ACHN (cell line): ENCODE measurements at regions not wholly inside any gene's neighbourhood (a gene's known extent, or its start where the extent isn't known, plus 50 kb on each side); places are given as distances from the start of the nearest gene placed in this dataset.
"Not testable (repeated sequence)": the region's sequence is repeated elsewhere in the genome, so short reads cannot be mapped to it uniquely, and the experiment has no call there.

Experiments
- DNase-seq: peaks from one replicate; pipeline ENCODE4 v3.0.0-alpha.2; 2015
- in situ Hi-C: cut with HindIII; loops from 2 replicates; pipeline ENCODE4 v1.10.0; 2017; ENCODE audit warnings: low sequenced_read_pairs, low pct_ligation_motif_present, low pct_unique_long_range_greater_than_20kb

DNA sequence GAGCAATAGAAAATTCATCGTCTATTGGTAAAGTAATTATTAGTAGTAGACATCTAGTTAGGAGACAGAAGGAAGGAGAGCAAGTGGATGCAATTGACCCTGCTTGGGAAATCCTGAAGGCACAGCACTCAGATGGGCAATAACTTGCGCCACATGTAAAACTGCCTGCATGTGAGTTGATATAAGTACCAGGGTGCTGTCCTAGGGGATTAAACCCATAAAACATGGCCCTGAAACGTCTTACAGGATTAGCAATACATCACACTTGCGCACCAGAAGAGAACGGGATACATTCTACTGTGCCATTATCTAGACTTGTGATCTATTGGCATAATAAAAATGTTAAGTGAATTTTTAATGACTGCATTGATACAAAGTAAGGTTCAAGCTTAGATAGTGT, 277.5 kb upstream of the LYPLAL1 start:
- no peak for DNase-seq
- in situ Hi-C loops: no loop called here

DNA sequence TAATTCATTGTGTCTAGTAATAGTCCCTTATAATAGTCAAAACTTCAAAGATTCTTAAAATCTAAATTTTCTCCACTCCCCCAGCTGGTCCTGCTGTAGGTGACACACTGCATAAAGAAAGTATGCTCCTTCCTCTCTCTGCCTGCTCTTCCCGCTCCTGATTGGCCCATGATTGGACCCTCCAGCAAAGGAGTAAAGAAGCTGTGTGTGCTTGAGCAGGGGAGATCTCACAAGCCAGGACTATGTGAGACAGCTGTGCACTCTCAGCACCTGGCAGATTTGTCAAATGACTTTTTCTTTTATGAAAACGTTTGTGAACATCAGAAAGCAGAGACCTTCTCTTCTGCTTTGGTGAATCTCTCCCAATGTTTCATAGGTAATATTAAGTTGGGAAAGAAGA, 274.8 kb upstream of the LYPLAL1 start:
- in situ Hi-C loops: no loop called here
- DNase-seq: no peak

DNA sequence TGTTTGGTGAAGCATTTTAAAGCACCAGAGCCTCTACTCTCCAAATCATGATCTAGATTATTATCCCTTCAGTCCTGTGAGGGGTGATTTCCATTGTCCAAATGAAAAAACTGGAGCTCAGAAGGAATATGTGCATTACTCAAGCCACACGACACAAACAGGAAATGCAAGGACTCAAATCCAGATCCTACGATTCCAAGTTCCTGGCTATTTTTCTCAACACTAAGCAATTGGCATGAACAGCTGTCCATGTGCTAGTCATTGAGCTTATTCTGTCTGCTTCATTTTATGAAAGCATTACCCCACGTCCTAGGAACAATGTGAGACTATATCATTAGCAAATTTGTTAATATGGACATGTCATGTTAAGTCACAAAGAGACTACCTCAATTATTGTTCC, 273.1 kb upstream of the LYPLAL1 start:
- DNase-seq: no peak

DNA sequence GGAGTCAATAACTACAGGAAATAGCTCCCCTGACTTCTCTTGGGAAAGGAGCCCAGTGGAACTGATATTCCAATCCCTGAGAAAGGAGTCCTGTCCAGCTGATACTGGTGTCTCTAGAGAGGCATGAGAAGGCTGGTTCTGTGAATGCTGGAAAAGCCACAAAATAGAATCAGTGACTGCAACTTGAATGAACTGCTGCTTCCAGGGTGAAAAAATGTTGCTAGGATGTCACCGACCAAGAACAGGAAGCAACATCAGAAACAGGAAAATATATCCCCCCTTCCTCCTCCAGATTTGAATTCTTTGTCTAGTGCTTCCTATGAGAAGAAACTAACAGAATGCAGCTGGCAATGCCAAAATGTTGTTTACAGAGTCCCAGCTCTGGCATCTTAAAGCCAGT, 269.3 kb upstream of the LYPLAL1 start:
- in situ Hi-C loops: no loop called here
- no peak for DNase-seq

More for the DNA sequence above, 273.1 kb upstream of the LYPLAL1 start:
- in situ Hi-C loops: no loop called here

DNA sequence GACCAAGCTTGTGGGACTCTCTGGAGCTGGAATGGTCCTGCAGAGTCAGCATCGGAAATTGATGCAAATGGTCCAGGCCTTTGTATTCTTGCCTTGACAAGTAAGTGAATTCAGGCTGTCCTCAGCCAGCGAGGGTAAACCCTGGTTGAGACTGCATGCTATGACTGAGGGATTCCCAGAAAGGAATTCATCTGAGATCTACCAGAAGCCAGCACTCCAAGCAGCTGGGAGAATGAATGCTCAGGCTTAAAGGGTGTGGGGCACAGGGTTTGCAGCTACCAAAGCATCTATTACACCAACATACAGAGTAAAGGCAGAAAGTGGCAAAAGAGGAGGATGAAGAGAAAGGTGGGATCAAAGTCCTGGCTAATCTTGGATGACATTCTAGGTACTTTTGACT, 257.0 kb upstream of the LYPLAL1 start:
- in situ Hi-C loops: no loop called here
- no peak for DNase-seq

DNA sequence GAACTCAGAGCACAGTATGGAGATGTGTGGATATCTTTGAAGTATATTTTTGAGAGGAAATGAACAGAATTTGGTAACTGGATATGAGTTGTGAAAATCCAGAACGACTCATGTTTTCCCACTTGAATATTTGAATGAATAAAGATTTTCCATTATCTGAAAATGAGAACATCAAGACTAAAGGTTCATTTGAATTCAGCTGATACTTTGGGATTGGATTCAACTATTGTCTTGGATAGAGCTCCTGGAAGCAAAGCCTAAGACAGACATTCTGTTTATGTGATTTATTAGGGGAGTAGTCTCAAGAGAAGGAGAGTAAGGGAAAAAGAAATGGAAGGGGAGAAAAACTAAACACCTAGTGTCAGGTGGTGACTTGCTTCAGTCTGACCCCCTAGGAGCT, 256.0 kb upstream of the LYPLAL1 start:
- no peak for DNase-seq
- in situ Hi-C loops: no loop called here

DNA sequence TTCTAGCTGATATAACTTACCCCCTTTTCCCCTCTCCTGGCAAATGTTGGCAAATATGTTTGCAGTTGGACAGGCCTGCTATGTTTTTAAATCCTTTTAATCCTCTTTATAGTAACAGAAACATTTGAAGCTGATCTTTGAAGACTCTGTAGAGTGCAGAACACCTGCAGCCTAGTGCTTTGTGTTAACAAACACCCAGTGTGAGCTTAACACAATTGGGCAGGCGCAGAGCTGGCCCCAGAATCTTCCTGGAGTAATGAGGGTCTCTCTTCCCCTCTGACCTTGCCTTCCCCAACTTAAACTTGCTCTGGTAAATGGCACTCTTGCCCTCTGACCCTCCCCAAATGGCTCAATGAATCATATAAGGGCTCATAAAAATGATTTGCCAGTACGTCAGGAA, 247.9 kb upstream of the LYPLAL1 start:
- no peak for DNase-seq
- in situ Hi-C loops: no loop called here

DNA sequence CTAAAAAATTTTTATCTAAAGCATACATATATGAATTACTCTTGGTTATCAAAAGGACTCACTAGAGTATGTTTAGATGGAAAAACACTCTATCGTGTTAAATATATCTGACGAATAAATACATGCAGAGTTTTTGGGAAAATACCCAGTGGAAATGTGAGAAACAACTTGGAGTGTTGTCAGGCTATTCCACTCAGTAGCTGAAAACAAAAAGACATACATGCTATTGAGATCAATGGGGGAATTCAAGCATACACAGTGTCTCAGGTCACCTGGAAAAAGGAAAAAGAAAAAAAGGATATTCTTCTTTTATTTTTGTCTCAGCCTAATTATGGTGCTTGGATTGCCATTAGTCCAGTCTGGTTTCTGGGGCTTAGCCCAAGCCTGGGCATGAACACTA, 247.0 kb upstream of the LYPLAL1 start:
- in situ Hi-C loops: no loop called here

DNA sequence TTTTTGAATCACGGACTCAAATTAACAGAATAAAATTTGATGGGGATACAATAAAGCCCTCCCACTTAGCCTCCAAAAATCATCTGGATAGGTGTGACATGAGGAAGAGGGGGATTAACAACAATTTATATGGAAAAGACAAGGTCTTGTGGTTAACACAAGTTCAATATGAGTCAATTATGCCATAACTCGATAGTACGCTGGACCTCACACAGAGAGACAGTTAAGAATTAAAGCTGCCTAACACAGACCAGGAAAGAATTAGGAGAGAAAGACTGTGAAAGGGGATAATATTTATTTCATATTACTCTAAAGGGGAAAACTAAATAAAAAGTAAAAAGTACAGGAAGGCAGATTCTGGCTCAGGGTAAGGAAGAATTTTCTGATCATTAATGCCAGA, 243.7 kb upstream of the LYPLAL1 start:
- in situ Hi-C loops: no loop called here
- DNase-seq: no peak

More for the DNA sequence above, 247.0 kb upstream of the LYPLAL1 start:
- no peak for DNase-seq

DNA sequence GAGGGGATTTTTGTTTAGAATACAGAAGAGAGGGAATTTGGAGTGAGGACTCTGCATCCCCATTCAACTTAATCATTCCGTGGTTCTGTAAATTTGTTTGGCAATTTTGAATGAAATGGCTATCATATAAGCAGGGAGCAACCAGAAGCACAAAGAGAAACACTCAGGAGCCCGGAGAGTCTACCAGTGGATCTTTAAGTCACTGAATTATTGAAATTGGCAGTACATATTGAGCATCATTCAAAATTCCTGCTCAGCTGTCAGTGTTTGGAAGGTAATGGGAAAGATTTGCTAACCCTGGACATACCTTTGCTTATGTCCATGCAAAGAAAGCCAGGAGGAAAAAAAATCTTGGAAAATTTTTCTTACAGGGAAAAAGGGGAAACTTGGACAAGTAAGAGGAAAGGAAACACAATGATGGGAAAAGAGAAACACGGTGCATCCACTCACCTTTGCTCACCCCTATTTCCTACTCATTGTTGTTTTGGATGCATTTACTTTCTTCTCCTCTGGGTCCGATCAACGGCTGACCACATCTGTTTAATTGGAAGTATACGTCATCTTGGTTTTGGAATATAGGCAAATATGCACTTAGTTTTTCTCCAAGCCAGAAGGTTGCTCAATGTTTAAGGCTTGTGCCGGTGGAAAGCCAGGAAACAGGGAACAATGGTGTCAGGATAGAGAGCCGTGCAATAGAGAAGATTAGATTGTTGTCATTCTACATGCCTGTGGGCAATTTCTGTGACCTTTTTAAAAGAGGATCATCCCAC, 243.0 kb upstream of the LYPLAL1 start:
- no peak for DNase-seq
- in situ Hi-C loops: no loop called here

DNA sequence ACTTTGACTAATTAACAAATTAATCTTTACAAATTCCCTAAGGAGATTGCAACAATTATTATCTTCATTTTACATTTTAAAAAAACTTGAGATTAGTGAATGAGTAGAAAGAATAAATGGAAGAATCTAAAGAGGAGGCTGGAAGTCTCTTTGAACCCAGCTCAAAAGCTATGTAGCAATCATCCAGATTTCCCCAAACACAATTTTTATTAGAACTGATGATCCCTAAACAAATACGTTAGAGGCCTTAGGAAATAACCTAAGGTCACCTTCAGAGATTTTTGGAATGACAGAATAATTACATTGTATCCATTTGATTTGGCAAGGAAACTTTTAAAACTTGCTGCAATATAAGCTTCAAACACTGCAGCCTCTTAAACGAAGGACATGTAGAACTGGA, 242.4 kb upstream of the LYPLAL1 start:
- in situ Hi-C loops: no loop called here
- DNase-seq: no peak

DNA sequence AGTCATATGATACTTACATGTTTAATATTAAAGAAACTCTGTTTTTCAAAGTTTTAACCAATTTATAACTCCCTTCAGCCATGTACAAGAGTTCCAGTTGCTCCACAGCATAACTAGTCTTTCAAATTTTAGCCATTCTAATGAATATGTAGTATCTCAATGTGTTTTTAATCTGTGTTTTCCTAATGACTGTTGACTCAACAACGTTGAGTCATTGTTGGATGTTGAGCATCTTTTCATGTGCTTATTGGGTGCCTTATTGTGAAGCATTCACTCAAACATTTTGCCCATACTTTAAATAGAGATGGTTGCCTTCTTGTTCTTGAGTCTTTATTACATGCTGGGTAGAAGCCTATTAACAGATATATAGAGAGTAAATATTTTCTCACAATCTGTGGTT, 240.2 kb upstream of the LYPLAL1 start:
- in situ Hi-C loops: no loop called here
- no peak for DNase-seq

DNA sequence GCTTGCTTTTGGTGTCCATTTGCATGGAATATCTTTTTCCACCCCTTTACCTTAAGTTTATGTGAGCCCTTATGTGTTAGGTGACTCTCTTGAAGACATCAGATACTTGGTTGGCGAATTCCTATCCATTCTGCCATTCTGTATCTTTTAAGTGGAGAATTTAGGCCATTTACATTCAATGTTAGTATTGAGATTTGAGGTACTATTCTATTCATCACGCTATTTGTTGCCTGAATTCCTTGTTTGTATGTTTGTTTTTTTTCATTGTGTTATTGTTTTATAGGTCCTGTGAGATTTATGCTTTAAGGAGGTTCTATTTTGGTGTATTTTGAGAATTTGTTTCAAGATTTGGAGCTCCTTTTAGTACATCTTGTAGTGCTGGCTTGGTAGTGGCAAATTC, 238.3 kb upstream of the LYPLAL1 start:
- DNase-seq, in situ Hi-C loops: not testable (repeated sequence)

DNA sequence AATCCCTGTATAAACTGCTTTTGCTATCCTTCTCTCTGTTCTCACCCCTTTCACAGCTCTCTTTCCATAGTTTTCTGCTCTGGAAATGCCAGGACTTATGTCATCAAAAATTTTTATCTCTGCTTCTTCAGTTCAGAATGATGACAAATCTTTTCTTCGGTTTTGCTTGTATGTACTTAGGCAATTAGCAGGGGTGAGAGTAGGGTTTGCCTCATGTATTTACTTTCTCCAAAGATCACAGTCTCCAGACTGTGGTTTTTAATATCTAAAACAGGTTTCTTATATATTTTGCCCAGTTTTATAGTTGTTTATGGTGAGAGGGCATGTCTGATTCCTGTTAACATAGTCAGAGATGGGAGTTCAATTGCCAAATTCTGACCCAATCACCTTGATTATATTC, 235.4 kb upstream of the LYPLAL1 start:
- no peak for DNase-seq
- in situ Hi-C loops: no loop called here

DNA sequence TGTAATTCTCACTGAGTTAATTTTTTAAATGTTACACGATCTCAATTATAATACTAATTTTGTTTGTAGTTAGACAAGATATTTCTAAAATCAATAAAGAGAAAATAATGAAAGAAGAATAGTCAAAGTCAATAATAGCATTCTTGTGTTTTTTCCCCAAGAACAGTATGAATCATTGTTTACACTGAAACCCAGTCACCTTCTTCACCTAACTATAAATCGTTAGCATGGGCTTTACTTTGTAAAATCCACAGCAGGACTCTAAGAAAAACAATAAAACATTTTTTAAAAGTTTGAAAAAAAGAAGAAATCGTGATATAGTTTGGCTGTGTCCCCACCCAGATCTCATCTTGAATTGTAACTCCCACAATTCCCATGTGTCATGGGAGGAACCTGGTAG, 234.6 kb upstream of the LYPLAL1 start:
- in situ Hi-C loops: no loop called here
- no peak for DNase-seq

DNA sequence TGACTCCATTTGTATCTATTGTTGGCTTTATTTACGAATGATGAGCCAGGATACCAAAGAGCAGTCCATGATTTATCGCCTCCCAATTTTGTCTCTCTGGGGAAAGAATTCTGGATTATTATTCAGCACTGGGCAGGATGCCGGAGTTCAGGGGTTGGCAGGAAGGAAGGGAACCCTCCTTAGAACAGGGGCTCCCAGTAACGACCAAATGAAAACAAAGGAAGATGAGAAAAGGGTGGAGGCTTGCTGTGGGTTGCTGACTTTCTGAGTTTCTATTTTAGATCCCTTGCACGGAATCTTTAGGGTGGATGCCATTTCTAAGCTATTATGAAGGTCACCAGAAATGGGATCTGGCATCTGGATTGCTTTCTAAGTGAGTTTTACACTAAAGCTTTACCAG, 231.2 kb upstream of the LYPLAL1 start:
- in situ Hi-C loops: no loop called here
- no peak for DNase-seq

DNA sequence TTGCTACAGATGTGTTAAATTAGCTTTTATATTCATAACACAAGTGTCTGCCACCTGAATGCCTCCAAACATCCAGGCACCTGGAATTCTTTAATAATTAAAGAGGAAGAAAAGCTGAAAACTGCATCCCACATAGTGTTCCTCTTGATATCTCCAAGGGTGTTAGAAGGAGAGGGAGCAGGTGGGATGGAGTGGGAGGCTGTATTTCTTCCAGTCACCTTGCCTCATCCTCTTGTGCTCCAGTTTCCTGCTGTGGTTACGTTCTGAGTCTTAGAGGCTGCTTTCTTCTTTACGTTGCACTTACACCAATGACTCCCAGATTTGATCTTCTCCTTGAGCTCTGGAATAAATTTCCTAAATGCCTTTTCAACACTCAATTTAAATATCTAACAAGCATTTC, 230.3 kb upstream of the LYPLAL1 start:
- DNase-seq: no peak
- in situ Hi-C loops: no loop called here

DNA sequence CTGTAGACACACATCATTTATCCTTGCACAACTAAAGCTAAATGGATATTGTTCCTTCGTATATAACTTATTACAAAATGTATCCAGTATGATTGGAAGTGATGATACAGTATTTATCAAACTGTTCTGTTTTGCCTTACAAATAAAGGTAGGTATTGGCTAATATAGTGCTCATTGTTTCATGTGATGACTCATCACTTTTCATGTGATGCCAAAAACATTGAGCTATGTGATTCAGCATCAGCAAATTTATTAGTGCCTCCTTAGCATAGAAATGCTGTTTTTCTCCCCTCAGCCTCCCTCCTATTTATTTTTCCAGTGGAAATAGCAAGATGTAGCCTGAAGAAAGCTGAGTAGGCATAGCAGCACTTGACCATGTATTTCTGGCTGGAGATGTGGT, 228.6 kb upstream of the LYPLAL1 start:
- no peak for DNase-seq
- in situ Hi-C loops: no loop called here

DNA sequence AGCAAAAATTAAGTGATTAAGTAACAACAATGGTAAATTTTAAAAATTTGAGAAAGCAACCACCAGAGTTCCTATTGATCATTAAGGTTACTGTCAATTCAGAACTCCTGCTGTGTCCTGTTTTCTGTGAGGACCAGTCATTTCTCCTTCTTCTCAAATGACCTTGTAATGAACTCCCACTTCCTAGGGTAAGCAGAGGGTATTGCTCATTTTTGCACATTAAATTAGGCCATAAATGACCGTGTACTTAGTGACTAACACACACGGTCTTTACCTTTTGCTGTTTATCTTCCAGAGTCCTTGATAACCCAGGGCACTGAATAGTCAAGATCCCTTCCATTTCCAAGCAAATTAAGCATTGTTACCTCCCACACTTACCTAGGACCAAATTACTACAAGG, 227.5 kb upstream of the LYPLAL1 start:
- in situ Hi-C loops: no loop called here
- DNase-seq: no peak

DNA sequence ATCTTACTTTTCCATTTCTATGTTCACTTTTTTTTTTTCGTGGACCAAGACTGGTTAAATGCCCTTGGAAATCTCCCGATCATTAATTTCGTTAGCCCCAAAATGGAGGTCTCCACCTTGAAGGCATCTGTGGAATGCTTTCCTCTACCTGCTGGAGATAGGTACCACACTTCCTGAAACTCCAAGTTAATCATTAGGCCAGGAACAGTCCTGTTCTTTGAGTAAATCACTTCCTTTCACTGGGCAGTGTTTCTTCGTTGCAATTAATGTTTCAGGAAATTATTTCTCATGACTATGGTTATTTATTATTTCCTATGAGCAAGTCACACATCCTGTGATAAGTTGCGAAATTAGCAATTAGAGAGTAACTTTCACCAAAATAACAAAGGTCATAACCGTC, 225.2 kb upstream of the LYPLAL1 start:
- DNase-seq: no peak
- in situ Hi-C loops: no loop called here

DNA sequence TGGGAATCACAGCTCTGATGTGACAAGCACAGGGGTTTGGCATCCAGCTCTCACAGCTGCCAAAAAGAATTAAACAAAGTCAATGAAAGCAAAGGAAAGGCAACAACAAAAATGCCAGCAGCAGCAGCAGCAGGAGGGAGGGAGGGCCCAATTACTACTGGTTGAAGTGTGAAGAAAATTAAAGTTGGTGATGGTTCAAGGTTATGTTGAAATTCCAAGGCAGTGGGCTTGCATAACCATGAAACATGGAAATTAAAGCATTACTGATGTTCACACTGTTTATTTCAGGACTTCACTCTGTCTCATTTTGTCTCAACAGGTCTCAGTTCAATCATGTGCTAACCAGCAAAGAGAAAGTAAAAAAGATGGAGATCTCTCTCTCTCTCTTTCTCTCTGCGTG, 220.3 kb upstream of the LYPLAL1 start:
- in situ Hi-C loops: no loop called here
- no peak for DNase-seq
